OCI-LY1 (cell line): ENCODE measurements at regions not wholly inside any gene's neighbourhood (a gene's known extent, or its start where the extent isn't known, plus 50 kb on each side); places are given as distances from the start of the nearest gene placed in this dataset.
"Not testable (repeated sequence)": the region's sequence is repeated elsewhere in the genome, so short reads cannot be mapped to it uniquely, and the experiment has no call there.

ENCODE experiments used
- H2AFZ ChIP-seq: fragments of 200-600 bp; sonication (generic), shearing (Covaris generic); 2 replicates; pipeline ENCODE4 v1.6.0; 2014; ENCODE audit warnings: antibody characterized with exemption, mild to moderate bottlenecking, low read length
- H3F3A ChIP-seq: fragments of 200-600 bp; sonication (generic), shearing (Covaris generic); 2 replicates; pipeline ENCODE4 v1.6.0; 2014; ENCODE audit warnings: mild to moderate bottlenecking, antibody characterized with exemption, low read length, moderate library complexity; ENCODE audit not compliant: insufficient read depth
- H3K27ac ChIP-seq: fragments of 200-600 bp; sonication (generic); 2 replicates; pipeline ENCODE4 v1.5.1; 2014; ENCODE audit warnings: low read length, mixed run types, mild to moderate bottlenecking, low read depth; ENCODE audit not compliant: poor library complexity, severe bottlenecking
- H3K27me3 ChIP-seq: fragments of 200-600 bp; sonication (generic); 2 replicates; pipeline ENCODE4 v1.6.0; 2014; ENCODE audit warnings: antibody characterized with exemption, mild to moderate bottlenecking, low read length, moderate library complexity; ENCODE audit not compliant: insufficient read depth
- H3K36me3 ChIP-seq: fragments of 200-600 bp; sonication (generic); 2 replicates; pipeline ENCODE4 v1.6.1; 2014; ENCODE audit warnings: mild to moderate bottlenecking, antibody characterized with exemption, low read length, moderate library complexity, mixed read lengths; ENCODE audit not compliant: insufficient read depth
- H3K4me1 ChIP-seq: fragments of 200-600 bp; sonication (generic); 2 replicates; pipeline ENCODE4 v1.5.1; 2014; ENCODE audit warnings: mild to moderate bottlenecking, low read length, moderate library complexity; ENCODE audit not compliant: insufficient read depth, severe bottlenecking
- H3K4me2 ChIP-seq: fragments of 200-600 bp; sonication (generic), shearing (Covaris generic); 2 replicates; pipeline ENCODE4 v1.6.1; 2014; ENCODE audit warnings: low read length
- H3K4me3 ChIP-seq: fragments of 200-600 bp; sonication (generic); 2 replicates; pipeline ENCODE4 v1.5.1; 2014; ENCODE audit warnings: low read length, low read depth, mild to moderate bottlenecking, mixed read lengths; ENCODE audit not compliant: poor library complexity, severe bottlenecking
- H3K79me2 ChIP-seq: fragments of 200-600 bp; shearing (Covaris generic); 2 replicates; pipeline ENCODE4 v1.6.1; 2016; ENCODE audit warnings: mixed run types, low read length, mixed read lengths; ENCODE audit not compliant: insufficient read depth
- H3K9ac ChIP-seq: fragments of 200-600 bp; sonication (generic), shearing (Covaris generic); 2 replicates; pipeline ENCODE4 v1.6.1; 2014; ENCODE audit warnings: mild to moderate bottlenecking, low read length, mixed read lengths
- H3K9me2 ChIP-seq: fragments of 200-600 bp; sonication (generic), shearing (Covaris generic); 2 replicates; pipeline ENCODE4 v1.6.1; 2014; ENCODE audit warnings: low read depth, mild to moderate bottlenecking, low read length, mixed read lengths
- H3K9me3 ChIP-seq: fragments of 200-600 bp; shearing (Covaris generic); 2 replicates; pipeline ENCODE4 v1.6.1; 2014; ENCODE audit warnings: low read length, mixed read lengths
- H4K20me1 ChIP-seq: fragments of 200-600 bp; sonication (generic), shearing (Covaris generic); 2 replicates; pipeline ENCODE4 v1.6.0; 2016; ENCODE audit warnings: mild to moderate bottlenecking, low read length; ENCODE audit not compliant: insufficient read depth
- CTCF ChIP-seq: fragments of 200-600 bp; sonication (generic), shearing (Covaris generic); IDR thresholded peaks from 2 replicates; pipeline ENCODE4 v1.5.1; 2017; ENCODE audit warnings: mild to moderate bottlenecking, antibody characterized with exemption, low read length, moderate library complexity, mixed read lengths
- EZH2 ChIP-seq: fragments of 200-600 bp; sonication (generic), shearing (Covaris generic); IDR thresholded peaks from 2 replicates; pipeline ENCODE4 v1.8.0; 2017; ENCODE audit warnings: borderline replicate concordance, mixed run types, mild to moderate bottlenecking, antibody characterized with exemption, low read length, moderate library complexity, mixed read lengths

GRCh38 chr2:195138435-195138834 is 518.6 kb upstream of the SLC39A10 start:
- Histone ChIP-seq H3K9me3 (no peaks in the 10 kb centered on the region), H3K4me2 (no peak overlapping the region), H3K27me3 (no peaks in the 10 kb centered on the region), H3K27ac (no peak overlapping the region), H3K9me2 (no peaks in the 10 kb centered on the region), H2AFZ (no peak overlapping the region), H3K79me2 (no peaks in the 10 kb centered on the region), H3K4me1 (no peaks in the 10 kb centered on the region), H3K36me3 (no peaks in the 10 kb centered on the region), H3F3A (no peaks in the 10 kb centered on the region), H3K9ac (no peak overlapping the region), H4K20me1 (no peaks in the 10 kb centered on the region), H3K4me3 (no peak overlapping the region)
- TF ChIP-seq EZH2: no peak
- no peak for TF ChIP-seq CTCF

- H3K27me3 ChIP-seq, H3K9ac ChIP-seq, H3K27ac ChIP-seq, H3F3A ChIP-seq, H3K79me2 ChIP-seq, H4K20me1 ChIP-seq, H3K36me3 ChIP-seq, H3K9me3 ChIP-seq, H3K4me1 ChIP-seq, H3K9me2 ChIP-seq, H3K4me2 ChIP-seq, H2AFZ ChIP-seq, H3K4me3 ChIP-seq: not testable (repeated sequence)
These were observed 531.1 kb upstream of the SLC39A10 start for GRCh38 chr2:195125889-195126288.

- no peak overlapping the region for H3K4me3 ChIP-seq
- H3K9me2 ChIP-seq: no peaks in the 10 kb centered on the region
- no peaks in the 10 kb centered on the region for H3F3A ChIP-seq
- H2AFZ ChIP-seq: no peak overlapping the region
- H3K79me2 ChIP-seq: no peaks in the 10 kb centered on the region
- H3K27ac ChIP-seq: no peak overlapping the region
- no peaks in the 10 kb centered on the region for H3K9me3 ChIP-seq
- H3K9ac ChIP-seq: no peak overlapping the region
- H3K27me3 ChIP-seq: no peaks in the 10 kb centered on the region
- no peak overlapping the region for H3K4me2 ChIP-seq
- H3K36me3 ChIP-seq: no peaks in the 10 kb centered on the region
- H4K20me1 ChIP-seq: no peaks in the 10 kb centered on the region
- TF ChIP-seq CTCF: no peak
- TF ChIP-seq EZH2: no peak
- no peaks in the 10 kb centered on the region for H3K4me1 ChIP-seq
These were observed 532.5 kb upstream of the SLC39A10 start for GRCh38 chr2:195124391-195125079.

- Histone ChIP-seq H3K27me3 (no peaks in the 10 kb centered on the region), H3K4me3 (no peak overlapping the region), H3K4me1 (no peaks in the 10 kb centered on the region), H3K4me2 (no peak overlapping the region), H3K9me2 (no peaks in the 10 kb centered on the region), H3F3A (no peaks in the 10 kb centered on the region), H3K9ac (no peak overlapping the region), H3K27ac (no peak overlapping the region), H3K79me2 (no peaks in the 10 kb centered on the region), H4K20me1 (no peaks in the 10 kb centered on the region), H2AFZ (no peak overlapping the region), H3K36me3 (no peaks in the 10 kb centered on the region), H3K9me3 (no peaks in the 10 kb centered on the region)
- TF ChIP-seq EZH2 (no peak), CTCF (no peak)
These were observed 534.4 kb upstream of the SLC39A10 start for GRCh38 chr2:195122653-195123052.
